EL (cell line): ENCODE measurements at regions not wholly inside any gene's neighbourhood (a gene's known extent, or its start where the extent isn't known, plus 50 kb on each side); places are given as distances from the start of the nearest gene placed in this dataset.
"Not testable (repeated sequence)": the region's sequence is repeated elsewhere in the genome, so short reads cannot be mapped to it uniquely, and the experiment has no call there.

Source experiments
- DNase-seq: peaks from one replicate; pipeline ENCODE4 v3.0.0-alpha.2; 2016

DNA sequence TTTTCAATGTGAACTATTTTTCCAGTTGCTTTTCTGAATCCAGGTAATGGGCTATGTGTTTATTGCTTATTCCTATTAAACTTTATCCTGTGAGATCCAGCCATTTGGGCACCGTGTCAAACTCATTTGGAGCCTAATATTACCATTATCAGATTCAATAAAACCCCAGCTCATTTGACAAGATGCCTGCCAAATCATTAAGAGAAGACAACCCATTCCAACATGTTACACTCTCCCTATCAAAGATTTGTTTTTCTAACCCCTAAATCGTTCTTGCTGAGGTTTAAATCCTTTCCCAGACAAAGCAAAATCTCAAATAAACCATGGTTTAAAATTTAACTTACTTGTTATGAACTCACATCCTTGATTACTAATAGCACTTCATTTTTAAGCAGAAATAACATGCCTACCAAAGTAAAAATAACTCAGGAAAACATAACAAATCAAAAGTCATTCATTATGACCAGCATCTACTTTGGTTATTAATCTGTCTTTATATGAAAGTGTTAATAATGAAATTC is 130.0 kb upstream of the TCF21 start:
- DNase-seq, result no peak

DNA sequence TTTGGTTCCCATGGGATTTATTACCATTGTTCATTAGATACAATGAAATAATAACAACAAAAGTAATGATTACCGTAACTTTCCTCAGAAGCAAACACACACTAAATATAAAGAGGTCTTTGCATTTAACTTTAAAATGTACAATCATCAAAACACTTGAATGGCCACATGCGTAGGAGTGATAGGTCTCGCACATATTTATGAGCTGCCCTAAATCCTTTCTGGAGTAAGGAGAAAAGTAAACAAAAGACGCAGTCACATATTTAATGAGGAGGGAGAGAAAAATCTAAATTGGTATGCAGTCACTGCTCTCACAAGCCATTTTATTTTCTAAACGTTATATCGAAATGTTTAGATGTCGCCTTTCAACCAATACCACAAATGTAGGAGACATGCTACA is 129.4 kb upstream of the TCF21 start:
- no peak for DNase-seq

DNA sequence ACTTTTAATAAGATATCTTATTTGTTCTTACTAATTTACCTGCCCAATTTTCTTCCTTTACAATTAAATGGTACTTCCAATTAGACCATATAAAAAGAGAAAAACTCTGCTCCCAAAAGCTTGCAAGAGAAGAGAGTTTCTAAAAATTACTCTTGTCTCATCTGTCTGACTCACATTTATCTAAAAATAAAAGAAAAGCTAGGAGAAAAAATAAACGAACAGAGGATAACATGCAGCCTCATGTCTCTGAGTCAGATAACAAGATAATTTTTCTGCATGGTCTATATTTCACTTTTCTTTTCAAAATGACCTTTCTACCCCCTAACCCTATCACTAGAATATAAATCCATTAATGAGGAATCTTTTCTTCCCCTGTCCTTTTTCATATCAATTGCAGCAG is 127.2 kb upstream of the TCF21 start:
- DNase-seq, result peak; percentile 37

DNA sequence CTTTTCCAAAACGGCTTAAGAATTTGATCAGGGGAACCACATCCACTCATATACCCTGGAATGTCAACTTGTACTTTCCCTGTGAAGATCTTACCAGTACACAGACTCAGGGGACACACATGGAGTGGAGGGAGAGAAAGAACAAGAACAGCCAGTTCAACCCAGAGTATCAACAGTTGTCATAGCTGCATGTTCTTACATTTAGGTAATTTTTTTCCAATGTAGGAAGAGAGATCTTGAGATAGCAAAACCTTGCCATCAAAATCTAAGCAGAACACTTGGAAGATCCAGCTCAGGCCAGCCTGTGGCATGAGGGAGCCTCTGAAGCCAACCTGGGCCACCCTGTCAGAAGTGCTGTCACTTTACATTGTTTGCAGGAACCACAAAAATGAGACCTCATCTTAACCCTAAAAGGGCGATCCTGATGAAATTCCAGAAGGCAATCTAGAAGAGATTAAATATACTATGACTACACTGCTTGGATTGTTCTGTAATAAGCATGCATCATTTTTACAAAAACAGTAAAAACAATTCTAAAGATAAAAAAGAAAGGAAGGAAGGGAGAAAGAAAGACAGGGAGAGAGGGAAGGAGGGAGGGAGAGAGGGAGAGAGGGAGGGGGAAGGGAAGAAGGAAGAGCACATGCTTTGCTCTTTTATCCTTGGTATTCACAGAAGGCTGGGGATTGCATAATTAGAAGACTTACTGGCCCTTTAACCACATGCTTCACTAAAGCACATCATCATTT is 124.7 kb upstream of the TCF21 start:
- DNase-seq, result peak; percentile 64

DNA sequence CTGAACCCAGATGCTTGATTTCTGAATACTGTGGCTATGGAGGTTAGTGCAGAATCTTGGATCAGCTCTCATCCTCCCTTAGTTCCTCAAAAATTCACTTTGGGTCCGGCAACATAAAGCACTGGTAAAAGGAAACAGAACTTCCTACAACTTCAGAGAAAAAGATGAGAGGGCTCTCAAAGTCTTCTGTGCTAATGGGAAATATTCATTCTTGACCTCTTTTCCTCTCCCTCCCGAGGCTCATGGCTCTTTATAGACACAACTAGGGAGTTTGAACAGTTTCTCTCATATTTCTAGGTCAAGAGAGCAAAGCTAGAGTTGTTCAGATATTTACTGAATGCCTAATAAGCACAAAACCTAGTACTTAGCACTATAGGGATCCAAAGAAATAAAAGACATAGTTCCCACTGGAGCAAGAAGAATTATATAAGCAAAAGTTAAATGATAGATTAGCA is 124.1 kb upstream of the TCF21 start:
- DNase-seq, result no peak

DNA sequence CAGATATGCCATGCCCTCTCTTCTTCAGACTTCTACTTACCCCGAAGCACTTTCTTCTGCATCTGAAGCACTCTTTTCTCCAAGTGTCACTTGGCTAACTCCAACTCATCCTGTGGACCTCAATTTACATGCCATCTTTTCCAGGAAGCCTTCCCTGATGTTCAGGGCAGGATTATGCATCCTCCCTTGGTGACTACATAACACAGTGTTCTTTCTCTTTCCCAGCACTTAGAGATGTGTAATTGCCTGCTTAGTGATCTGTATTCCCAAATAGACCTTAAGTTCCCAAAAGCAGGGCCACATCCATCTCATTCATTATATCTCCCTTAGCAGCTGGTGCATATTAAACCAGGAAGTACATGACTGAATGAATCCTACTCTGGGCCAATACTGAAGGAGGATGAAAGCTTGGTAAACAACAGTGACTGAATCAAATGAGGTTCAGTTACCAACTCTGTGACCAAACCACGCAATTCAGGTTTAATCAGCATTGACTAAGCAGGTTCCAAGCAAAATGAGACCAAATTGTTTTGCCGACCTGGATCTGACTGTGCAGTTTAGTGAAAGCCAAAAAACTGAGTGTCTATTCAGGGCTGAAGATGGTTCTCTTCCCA is 121.4 kb upstream of the TCF21 start:
- no peak for DNase-seq

DNA sequence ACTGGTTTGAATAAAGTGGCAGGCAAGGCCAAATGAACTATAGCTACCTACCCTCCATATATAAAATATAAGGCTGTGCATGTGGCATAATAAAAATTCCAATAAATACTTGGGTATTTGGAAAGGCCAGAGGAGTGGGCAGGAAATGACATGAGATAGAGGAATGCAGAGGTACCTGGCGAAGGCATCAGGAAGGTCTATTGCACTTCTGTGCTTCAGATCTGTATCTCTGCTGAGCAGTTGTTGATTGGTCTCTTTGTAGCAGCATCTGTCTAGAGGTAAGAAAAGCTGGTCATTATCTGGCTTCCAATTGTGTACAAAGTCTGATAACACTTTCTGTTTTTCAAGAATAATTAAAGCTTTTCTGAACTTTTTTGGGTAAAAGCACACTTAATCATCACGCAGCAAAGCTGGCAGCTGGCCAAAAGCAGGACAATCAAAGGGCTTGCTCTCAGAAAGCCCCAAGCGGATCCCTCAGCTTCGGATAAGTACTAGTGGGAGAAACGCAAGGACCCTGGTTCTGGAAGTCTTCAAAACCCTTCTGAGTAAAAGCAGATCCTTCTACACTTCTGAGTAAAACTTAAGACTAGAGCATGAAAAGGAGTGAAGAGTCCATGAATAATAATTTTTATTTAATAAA is 120.1 kb upstream of the TCF21 start:
- no peak for DNase-seq

DNA sequence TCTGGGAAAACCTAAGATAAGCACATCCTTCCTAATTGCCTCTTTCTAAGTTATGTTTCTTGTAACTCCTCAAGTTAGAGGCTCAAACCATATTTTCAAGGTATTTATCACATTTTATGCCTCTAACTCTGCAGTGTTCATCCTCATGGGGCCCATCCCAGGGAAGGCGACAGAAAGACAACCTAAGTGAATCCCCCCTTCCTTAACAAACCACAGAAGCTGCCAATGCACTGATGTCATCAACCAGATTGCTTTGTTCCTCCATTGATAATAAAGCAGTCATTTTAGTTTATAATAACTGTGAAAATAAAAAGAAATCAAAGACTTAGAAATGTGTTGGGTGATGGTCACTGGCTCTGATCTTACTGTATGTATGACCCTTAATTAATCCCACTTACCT is 119.5 kb upstream of the TCF21 start:
- DNase-seq, result peak; percentile 58

DNA sequence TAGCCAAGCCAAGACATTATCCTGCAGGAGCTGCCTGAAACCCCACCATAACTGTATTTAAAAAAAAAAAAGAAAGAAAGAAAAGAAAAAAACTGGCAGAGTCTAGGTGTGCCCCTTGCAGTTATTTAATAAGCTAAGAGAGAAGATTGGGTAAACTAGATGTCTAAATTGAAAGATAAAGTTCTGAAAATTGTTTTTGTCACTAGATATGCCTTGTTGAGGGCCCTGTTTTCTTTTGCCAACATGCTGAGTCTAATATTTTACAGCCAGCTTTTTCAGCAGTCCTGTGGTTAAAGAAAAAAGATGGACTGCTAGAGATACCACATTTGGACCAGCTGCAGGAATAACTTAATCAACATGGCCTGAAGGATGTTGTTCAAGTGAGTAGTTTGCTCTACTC is 116.3 kb upstream of the TCF21 start:
- DNase-seq, result no peak

DNA sequence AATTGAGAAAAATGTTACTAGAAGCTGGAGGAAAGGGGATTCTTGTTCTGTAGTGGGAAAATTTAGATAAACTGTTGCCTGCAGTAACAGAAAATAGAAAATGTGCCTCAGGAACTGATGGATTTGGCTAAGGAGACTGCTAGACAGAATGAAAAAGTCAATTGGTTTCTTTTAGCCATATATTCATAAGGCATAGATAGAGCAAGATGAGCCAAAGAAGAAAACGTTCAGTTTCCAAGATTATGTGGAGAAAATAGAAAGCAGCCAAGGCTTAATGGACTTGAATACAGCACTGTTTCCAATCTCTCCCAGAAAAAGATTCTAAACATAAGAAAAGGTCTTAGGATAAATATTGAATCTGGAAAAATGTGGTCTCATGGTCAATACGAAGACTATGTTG is 115.1 kb upstream of the TCF21 start:
- no peak for DNase-seq

DNA sequence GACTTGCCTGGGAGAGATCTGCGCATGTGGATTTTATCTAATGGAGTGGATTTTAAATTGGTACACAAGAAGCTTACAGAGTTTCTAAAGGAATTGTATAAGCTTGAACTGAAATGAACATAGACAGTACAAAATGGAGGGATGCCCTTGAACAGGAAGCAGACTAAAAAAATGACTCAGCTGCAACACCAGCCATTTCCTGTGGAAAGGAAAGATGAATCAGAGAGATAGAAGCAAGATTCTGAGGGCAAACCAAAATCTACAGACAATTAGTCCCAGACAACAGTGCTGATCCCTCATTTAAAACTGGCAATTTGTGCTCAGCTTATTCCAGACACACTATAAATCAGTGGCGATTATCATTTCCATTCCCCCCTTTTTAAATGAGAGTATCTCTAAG is 114.6 kb upstream of the TCF21 start:
- peak; percentile 71 for DNase-seq

DNA sequence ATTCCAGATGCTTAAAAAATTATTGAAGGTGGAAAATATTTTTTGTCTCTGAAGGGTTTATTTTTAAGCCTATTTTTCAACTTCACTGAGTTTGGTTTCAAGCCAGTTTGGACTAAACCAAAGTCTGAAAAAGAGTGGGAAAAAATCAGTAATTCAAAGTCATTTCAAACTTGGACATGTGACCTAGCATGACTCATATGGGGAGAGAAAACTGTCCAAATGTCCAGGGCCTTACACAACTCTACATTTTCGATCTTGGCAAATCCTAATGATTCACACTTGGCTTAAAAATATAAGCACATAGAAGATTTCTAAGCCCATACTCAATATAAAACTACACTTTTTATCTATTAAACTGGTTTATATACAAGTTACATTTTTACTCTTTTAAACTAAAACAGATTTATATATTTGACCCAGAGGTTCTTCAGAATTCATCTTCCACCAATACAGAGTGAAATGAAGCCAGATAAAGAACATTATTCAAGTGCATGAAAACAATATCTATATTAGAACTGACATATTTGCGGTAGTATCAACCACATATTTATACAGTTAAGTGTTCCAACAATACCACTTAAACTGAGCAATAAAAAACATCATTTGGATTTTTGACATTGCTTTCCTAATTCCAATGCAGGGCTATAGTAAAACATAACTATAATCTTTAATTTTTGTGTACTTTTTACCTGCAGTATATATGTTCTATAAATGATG is 110.3 kb upstream of the TCF21 start:
- peak; percentile 69 for DNase-seq

DNA sequence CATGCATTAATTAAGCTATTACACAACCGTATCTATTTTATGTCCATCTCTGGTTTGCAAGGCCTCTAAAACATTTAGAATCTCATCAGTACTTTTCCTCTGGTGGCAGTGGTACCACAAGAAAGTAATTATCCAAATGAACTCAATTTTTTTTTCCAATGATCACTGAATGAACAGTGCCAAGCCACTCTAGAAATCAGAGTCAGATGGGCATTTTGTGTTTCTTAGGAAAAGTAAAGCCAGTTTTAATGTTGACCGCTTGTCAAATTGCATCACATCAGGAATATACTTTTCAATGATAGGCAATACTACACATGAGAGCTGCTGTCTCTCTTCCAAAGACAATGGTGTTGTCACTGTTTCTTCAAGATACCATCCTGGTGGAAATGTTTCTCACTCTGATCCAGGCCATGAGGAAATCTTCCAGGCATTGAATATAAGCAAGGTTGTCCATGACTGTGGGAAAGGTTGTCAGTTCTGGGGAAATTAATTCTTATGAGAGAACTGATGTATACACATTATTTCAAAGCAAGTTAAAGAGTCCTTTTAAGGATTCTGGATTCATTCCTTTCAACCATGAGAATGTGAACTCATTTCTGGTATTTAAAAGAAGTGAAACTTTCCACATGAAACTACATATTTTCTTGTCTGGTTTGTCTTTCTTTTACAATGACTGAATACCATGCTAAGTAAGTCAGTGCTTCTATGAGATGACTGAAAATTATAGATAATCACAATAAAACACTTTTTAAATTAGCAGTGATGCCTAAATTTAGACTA is 108.8 kb upstream of the TCF21 start:
- no peak for DNase-seq

DNA sequence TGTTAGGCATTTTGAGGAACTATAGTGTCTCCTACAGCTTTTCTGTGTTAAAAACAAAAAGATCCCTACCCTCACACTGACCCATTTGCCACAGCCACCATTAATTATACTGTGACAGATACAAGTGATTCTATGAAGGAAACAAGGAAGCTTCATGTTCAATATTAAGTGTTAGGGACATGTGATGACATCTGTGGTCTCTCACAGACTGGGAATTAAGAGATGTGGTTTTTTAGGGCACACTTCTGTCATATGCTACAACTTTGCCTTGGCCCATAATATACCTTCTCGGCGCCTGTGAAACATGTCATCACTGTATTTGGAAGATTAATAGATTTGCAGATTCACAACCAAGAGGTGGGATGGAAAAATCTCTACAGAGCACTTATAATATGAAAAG is 102.9 kb upstream of the TCF21 start:
- DNase-seq, result no peak

DNA sequence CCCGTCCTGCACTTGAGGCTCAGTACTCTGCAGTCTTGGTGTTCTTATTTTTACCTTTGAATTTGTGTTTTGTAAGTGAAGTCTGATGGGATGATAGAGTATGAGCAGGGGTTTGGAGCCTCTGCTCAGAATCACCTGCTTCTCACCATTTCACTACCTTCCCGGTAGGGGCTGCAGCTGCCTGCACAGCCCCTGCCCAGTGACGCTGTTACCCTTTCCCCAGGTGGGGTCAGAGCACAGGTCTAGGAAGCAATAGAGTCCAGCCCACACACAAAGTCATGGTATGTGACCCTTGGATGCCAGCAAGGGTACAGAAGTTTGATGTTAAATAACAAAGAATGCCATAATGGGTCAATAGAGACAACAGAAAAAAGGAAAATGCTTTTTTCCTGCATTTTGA is 101.8 kb upstream of the TCF21 start:
- no peak for DNase-seq

DNA sequence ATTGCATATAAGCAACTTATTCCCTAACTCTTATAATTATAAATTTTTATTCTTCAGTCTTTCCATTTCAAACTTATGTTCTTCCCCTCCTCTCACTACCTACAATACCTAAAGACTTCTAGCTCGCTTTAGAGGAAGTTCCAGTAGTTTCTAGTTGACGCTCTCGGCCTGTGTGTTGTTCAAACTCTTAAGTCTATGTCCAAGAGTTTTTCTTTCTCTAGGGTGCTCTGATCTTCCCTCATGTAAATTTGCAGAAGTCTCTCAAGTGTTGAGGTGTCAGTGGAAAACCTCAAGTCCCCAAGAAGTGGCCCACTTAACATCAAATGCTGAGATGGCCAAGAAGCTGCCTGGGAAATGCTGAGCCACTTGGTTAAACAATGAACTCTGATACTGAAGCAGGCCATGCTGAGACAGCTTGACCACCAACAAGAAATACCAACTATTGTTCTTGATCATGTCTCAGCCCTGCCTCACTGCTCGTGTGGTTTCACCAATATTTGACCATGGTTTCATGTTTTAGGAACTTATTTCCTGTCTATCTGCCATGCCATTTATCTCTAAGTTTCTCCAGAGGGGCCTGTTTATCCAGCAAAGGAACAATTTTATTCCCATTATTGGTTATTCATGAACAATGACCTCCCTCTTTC is 100.9 kb upstream of the TCF21 start:
- no peak for DNase-seq

DNA sequence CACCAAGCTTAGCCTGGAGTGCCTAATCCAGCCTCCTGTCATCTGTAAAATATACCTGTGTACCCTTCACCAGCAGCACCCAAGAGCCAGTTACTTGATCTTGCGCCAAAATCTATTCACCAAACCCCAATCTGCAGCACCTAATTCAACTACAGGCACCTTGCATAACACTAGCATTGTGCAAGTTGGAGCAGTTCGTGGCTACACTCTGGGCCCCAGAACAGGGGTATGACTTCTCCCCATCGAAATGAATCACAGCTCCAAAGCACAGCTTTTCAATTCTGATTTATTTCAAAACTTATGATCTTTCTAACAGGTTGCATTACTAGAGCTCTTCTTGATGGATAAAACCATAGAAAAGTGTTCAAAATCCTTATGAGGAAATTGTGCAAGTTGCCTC is 100.4 kb upstream of the TCF21 start:
- DNase-seq, result no peak

DNA sequence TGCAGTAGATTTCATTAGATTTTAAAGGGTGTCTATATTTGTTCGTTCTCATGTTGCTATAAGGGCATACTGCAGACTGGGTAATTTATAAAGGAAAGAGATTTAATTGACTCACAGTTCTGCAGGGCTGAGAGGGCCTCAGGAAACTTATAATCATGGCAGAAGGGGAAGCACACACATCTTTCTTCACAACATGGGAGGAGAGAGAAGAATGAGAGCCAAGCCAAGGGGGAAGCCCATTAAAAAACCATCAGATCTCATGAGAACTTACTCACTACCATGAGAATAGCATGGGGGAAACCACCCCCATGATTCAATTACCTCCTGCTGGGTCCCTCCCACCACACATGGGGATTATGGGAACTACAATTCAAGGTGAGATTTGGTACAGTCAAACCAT is 99.5 kb upstream of the TCF21 start:
- not testable (repeated sequence) for DNase-seq

DNA sequence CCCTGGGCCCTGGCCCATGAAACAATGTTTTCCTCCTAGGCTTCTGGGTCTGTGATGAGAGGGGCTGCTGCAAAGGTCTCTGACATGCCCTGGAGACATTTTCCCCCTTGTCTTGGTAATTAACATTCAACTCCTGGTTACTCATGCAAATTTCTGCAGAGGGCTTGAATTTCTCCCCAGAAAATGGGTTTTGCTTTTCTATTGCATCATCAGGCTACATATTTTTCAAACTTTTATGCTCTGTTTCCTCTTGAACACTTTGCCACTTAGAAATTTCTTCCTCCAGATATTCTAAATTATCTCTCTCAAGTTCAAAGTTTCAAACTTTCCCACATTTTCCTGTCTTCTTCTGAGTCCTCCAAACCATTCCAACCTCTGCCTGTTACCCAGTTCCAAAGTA is 98.2 kb upstream of the TCF21 start:
- DNase-seq, result not testable (repeated sequence)

DNA sequence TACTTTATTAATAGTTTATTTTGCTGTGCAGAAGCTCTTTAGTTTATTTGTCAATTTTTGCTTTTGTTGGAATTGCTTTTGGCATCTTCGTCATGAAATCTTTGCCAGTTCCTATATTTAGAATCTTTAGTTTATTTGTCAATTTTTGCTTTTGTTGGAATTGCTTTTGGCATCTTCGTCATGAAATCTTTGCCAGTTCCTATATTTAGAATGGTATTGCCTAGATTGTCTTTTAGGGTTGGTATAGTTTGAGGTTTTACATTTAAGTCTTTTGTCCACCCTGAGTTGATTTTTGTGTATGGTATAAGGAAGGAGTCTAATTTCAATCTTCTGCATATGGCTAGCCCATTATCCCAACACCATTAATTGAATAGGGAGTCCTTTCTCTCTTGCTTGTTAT is 93.9 kb upstream of the TCF21 start:
- DNase-seq, result not testable (repeated sequence)

DNA sequence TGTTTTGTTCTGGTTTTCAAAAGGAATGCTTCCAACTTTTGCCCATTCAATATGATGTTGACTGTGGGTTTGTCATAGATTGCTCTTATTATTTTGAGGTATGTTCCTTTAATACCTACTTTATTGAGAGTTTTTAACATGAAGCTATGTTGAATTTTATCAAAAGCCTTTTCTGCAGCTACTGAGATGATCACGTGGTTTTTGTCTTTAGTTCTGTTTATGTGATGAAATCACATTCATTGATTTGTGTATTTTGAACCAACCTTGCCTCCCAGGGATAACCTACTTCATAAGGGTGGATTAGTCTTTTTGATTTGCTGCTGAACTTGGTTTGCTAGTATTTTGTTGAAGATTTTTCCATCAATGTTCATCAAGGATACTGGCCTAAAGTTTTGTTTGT is 92.7 kb upstream of the TCF21 start:
- no peak for DNase-seq

DNA sequence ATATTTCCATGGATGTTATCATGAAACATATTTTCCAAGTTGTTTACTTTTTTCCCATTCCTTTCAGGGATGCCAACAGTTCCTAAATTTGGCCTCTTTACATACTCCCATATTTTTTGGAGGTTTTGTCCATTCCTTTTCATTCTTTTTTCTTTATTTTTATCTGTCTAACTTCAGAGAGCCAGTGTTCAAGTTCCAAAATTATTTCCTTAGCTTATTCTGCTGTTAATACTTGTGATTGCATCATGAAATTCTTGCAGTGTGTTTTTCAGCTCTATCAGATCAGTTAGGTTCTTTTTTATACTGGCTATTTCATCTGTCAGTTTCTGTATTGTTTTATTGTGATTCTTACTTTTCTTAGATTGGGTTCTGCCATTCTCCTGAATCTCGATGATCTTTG is 89.9 kb upstream of the TCF21 start:
- no peak for DNase-seq
